Esophagus muscularis mucosa (tissue), 4 donors: ENCODE measurements at regions not wholly inside any gene's neighbourhood (a gene's known extent, or its start where the extent isn't known, plus 50 kb on each side); places are given as distances from the start of the nearest gene placed in this dataset.

Experiments used
- DNase-seq: peaks from one replicate; pipeline ENCODE4 v3.0.0-alpha.2; 2017; ENCODE audit errors: extremely low spot score
- H3K27ac ChIP-seq, 4 donors: fragments of 200-600 bp; sonication (generic); replicated peaks in 1 of 4; 1 replicate in 3 of 4; 2 replicates in 1 of 4; pipeline ENCODE4 v1.5.1; 2016 to 2019; ENCODE audit warnings: mild to moderate bottlenecking in 1 of 4
- H3K27me3 ChIP-seq, 4 donors: fragments of 200-600 bp; sonication (generic); one replicate each; pipeline versions ENCODE4 v1.5.1 to v1.6.0; 2016 to 2019
- H3K36me3 ChIP-seq, 4 donors: fragments of 200-600 bp; sonication (generic); one replicate each; pipeline ENCODE4 v1.5.1; 2016 to 2019
- H3K4me1 ChIP-seq, 4 donors: fragments of 200-600 bp; sonication (generic); one replicate each; pipeline ENCODE4 v1.5.1; 2016 to 2019
- H3K4me3 ChIP-seq, 4 donors: fragments of 200-600 bp; sonication (generic); 1 replicate in 2 of 4; 2 replicates in 2 of 4; pipeline ENCODE4 v1.5.1; 2016 to 2019; ENCODE audit warnings: mild to moderate bottlenecking in 4 of 4, moderate library complexity in 1 of 4
- H3K9me3 ChIP-seq, 4 donors: fragments of 200-600 bp; sonication (generic); 1 replicate in 3 of 4; 2 replicates in 1 of 4; pipeline ENCODE4 v1.5.1; 2016 to 2019
- EP300 ChIP-seq: sonication (generic); formaldehyde crosslinking; IDR thresholded peaks from one replicate; pipeline ENCODE4 v1.6.1; 2017; ENCODE audit warnings: antibody characterized with exemption
- POLR2A ChIP-seq: fragments of 450-650 bp; IDR thresholded peaks from one replicate; pipeline ENCODE4 v1.6.1; 2017; ENCODE audit warnings: antibody characterized with exemption, moderate library complexity, mild to moderate bottlenecking, low read depth
- POLR2AphosphoS5 ChIP-seq, 2 donors: sonication (generic); formaldehyde crosslinking; IDR thresholded peaks; one replicate each; pipeline ENCODE4 v1.6.1; 2017; ENCODE audit warnings: antibody characterized with exemption in 2 of 2
- WGBS: methylation state at CpG from one replicate; pipeline ENCODE4 v1.1.5; 2018; 5-methylcytosine and 5-hydroxymethylcytosine counted together
- intact Hi-C: fragments of 100-400 bp; cut with DNase I; formaldehyde crosslinking; loops from one replicate; pipeline ENCODE4 v1.15.1; 2023
- TF ChIP-seq, protein P1 (sequence below), 3 experiments: fragments of 200-600 bp in 2 of 3; fragments of 450-650 bp in 1 of 3; sonication (generic) in 2 of 3; IDR thresholded peaks; one replicate each; pipeline ENCODE4 v1.5.1; 2017 to 2019; ENCODE audit warnings: antibody characterized with exemption in 3 of 3, mild to moderate bottlenecking in 2 of 3, moderate library complexity in 1 of 3

DNA sequence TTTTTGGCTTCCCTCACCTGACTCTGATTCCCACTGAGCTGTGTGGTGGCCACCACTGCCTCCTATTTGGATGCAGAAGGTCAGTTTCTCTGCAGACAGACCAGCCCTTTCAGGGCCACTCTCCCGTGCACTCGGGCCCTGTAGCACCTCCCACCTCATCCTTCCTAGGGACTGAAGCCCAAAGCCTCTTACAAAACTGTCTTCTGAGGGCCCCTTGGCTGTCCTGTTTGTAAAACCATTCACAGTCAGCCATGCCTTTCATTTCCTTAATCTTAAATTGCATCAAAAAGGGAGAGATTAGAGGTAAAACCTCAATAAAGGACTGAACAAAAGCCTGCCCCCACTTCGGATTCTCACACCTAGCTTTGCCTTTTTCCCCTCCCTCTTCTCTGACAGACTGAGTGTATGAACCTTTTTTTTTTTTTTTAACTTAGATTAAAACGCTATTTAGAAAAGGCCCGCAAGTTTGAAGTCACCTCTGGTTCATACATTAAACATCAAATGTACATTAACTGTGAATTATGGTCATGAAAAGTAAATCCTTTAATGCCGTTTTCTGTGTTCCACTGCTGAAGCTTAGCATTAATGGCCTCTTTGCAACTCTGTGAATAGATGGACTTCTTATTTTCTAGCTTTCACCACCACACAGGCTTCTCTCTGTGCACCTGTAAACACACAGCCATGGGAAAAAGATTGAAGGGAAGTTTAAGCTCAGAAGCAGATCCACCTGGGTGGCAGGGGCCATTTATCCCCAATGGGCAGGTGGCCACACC is 247.2 kb upstream of the CADM1 start:
- peaks cover 3 to 6% (median 6%) of the 10 kb centered on the region in 4 donors for H3K4me1 ChIP-seq
- DNase-seq = no peak
- H3K27ac ChIP-seq = no peak overlapping the region
- peaks cover 0 to 6% (median 0%) of the 10 kb centered on the region in 4 donors for H3K27me3 ChIP-seq
- TF ChIP-seq EP300 = no peak
- TF ChIP-seq POLR2A = no peak
- intact Hi-C loops = no loop called here
- no peak overlapping the region for H3K4me3 ChIP-seq
- no peaks in the 10 kb centered on the region for H3K36me3 ChIP-seq
- H3K9me3 ChIP-seq = no peaks in the 10 kb centered on the region
- WGBS = 77% methylated on average over 6 of the region's 6 CpGs

DNA sequence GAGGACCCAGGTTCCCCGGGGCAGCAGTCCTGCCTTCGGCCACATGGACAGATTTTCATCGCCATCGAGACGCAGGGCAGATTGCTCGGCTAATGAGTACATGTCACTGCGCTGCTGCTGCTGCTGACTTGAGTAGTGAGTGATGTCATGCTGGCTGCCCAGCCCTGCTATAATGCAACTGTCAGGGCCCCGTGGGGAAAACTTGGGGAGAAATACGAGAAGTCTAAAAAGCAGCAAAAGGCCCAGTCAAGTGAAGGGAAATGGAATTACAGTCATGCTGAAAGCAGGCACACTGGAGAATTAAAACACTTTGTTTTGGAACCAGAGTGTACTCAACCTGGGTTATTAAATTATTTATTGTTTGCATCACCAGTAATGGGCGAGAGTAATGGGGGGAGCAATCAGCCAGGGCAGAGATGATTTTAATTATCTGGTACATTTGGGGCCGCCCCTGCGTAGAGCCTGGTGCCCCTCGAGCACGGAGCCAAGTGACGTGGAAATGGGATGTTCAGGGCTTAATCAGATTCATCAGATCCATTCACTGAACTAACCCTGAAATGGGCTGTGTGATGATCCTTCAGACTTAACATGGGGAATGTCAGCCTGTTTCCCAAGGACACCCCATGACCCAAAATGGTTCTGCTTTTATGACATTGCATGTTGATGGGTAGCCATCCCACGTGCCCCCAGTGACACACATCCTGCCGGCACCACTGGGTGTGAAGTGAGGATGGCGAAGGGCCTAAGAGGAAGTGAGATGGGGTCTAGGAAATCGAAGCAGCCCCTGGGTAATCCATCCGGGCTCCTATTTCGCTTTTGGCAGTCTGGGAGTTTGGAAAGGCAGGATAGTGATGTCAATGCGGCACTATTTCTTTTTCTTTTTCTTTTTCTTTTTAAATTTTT is 241.6 kb upstream of the CADM1 start:
- Histone ChIP-seq H3K27me3 (peaks cover 0 to 18% (median 0%) of the 10 kb centered on the region in 4 donors), H3K36me3 (no peaks in the 10 kb centered on the region), H3K4me1 (peaks cover 3 to 6% (median 6%) of the 10 kb centered on the region in 4 donors), H3K4me3 (no peak overlapping the region), H3K9me3 (no peaks in the 10 kb centered on the region), H3K27ac (no peak overlapping the region)
- 84% methylated on average over 22 of the region's 22 CpGs for WGBS
- intact Hi-C loops = no loop called here
- no peak for DNase-seq
- TF ChIP-seq EP300 = no peak
- TF ChIP-seq, protein P1, sequence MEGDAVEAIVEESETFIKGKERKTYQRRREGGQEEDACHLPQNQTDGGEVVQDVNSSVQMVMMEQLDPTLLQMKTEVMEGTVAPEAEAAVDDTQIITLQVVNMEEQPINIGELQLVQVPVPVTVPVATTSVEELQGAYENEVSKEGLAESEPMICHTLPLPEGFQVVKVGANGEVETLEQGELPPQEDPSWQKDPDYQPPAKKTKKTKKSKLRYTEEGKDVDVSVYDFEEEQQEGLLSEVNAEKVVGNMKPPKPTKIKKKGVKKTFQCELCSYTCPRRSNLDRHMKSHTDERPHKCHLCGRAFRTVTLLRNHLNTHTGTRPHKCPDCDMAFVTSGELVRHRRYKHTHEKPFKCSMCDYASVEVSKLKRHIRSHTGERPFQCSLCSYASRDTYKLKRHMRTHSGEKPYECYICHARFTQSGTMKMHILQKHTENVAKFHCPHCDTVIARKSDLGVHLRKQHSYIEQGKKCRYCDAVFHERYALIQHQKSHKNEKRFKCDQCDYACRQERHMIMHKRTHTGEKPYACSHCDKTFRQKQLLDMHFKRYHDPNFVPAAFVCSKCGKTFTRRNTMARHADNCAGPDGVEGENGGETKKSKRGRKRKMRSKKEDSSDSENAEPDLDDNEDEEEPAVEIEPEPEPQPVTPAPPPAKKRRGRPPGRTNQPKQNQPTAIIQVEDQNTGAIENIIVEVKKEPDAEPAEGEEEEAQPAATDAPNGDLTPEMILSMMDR (IDR thresholded peaks at IDR 0.05) = no peak
- no peak for TF ChIP-seq POLR2A
- TF ChIP-seq POLR2AphosphoS5 (IDR thresholded peaks at IDR 0.05) = no peak

DNA sequence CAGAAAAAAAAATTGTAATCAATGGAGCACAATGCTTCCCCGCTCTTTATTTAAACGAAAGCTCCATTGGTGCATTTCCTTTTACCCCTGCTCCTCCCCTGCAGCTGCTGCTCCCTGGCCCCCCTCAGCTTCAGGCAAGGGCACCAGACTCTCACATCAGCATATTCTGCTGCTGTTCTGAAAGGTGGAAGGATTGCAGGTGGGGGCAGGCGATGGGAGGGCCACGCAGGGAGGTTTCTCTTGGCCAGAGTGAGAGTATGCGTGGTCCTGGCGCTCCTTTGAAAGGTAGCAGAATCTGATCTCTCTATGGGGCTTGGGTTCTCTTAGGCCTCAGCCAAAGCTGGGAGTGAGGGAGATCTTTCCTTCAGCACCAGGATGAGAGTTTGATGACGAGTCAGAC is 240.9 kb upstream of the CADM1 start:
- no peaks in the 10 kb centered on the region for H3K9me3 ChIP-seq
- 80% methylated on average over 5 of the region's 7 CpGs for WGBS
- no peak for DNase-seq
- peaks cover 0 to 18% (median 0%) of the 10 kb centered on the region in 4 donors for H3K27me3 ChIP-seq
- no peaks in the 10 kb centered on the region for H3K36me3 ChIP-seq
- intact Hi-C loops = no loop called here
- H3K27ac ChIP-seq = no peak overlapping the region
- H3K4me1 ChIP-seq = peaks cover 3 to 6% (median 6%) of the 10 kb centered on the region in 4 donors
- no peak overlapping the region for H3K4me3 ChIP-seq
- no peak for TF ChIP-seq POLR2AphosphoS5 (IDR thresholded peaks at IDR 0.05)
- TF ChIP-seq, protein P1 (IDR thresholded peaks at IDR 0.05) = no peak
- no peak for TF ChIP-seq POLR2A
- TF ChIP-seq EP300 = no peak

DNA sequence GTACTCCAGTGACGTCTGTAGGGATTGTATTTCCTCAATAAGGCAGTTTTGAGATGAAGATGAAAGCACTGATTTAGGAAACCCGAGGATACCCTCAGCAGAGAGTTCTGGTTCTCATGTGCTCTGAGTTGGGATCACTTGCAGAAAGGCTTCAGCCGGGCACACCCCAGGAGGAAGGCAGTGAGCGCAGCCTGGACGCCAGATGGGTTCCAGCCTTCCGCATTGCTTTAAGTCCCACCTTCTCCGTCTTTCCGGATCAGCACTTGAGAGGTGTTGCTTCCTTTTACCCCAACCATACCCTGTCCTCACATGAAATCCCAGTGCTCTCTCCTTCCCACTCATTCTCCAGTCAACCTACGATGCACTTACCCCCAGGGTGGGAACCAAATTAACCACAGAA is 239.5 kb upstream of the CADM1 start:
- no peak for TF ChIP-seq POLR2AphosphoS5 (IDR thresholded peaks at IDR 0.05)
- TF ChIP-seq EP300 = no peak
- no peak for TF ChIP-seq POLR2A
- TF ChIP-seq, protein P1 (IDR thresholded peaks at IDR 0.05) = no peak
- no peak overlapping the region for H3K27ac ChIP-seq
- no peak overlapping the region for H3K4me3 ChIP-seq
- H3K27me3 ChIP-seq = peaks cover 0 to 18% (median 0%) of the 10 kb centered on the region in 4 donors
- H3K4me1 ChIP-seq = peaks cover 3 to 6% (median 6%) of the 10 kb centered on the region in 4 donors
- H3K36me3 ChIP-seq = no peaks in the 10 kb centered on the region
- no peaks in the 10 kb centered on the region for H3K9me3 ChIP-seq
- 92% methylated on average over 9 of the region's 9 CpGs for WGBS
- intact Hi-C loops = no loop called here
- DNase-seq = no peak
